LNCaP clone FGC (cell line): ENCODE measurements at regions not wholly inside any gene's neighbourhood (a gene's known extent, or its start where the extent isn't known, plus 50 kb on each side); places are given as distances from the start of the nearest gene placed in this dataset.

Experiments used
- DNase-seq: peaks from one replicate; pipeline ENCODE4 v3.0.0-alpha.2; 2011; ENCODE audit warnings: low read depth
- H3K4me3 ChIP-seq: 2 replicates; pipeline ENCODE4 v1.5.1; 2011; ENCODE audit warnings: mild to moderate bottlenecking, low read depth, low read length, control low read depth
- CTCF ChIP-seq: IDR thresholded peaks from 2 replicates; pipeline ENCODE4 v1.5.1; 2012; ENCODE audit warnings: mild to moderate bottlenecking; ENCODE audit not compliant: control insufficient read depth, insufficient read depth; ENCODE audit errors: extremely low read depth

DNA sequence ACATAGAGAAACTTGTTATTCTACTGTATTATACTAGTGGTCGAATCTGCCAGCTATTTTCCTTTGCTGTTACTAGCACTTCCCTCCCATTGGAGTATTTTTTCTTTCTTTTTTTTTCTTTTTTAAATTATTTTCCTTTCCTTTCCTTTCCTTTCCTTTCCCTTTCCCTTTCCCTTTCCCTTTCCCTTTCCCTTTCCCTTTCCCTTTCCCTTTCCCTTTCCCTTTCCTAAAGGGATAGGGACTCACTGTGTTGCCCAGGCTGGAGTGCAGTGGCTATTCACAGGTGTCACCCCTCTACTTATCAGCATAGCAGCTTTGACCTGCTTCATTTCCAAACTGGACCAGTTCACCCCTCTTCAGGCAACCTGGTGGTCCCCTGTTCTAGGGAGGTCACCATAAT lies 212.6 kb upstream of the SP4 start:
- TF ChIP-seq CTCF = no peak
- no peak overlapping the region for H3K4me3 ChIP-seq
- DNase-seq = no peak

DNA sequence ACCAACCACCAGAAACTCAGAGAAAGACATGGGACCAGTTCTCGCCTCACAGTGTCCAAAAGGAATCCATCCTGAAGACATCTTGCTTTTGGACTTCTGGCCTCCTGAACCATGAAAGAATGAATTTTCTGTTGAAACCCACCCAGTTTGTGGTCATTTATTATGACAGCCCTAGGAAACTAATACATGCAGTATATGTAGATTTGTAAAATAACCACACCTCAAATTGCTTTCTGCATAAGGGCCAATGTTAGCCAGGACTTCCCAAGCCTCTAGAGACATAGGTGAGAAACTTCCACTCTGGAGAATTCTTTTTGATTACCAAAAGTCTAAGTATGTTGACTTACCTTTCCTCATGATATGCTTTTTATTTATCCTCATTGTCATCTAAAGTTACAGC lies 210.5 kb upstream of the SP4 start:
- no peak for TF ChIP-seq CTCF
- DNase-seq = no peak
- no peak overlapping the region for H3K4me3 ChIP-seq

GRCh38 chr7:21218155-21218554 lies 209.7 kb upstream of the SP4 start:
- TF ChIP-seq CTCF = no peak
- no peak for DNase-seq
- no peak overlapping the region for H3K4me3 ChIP-seq

DNA sequence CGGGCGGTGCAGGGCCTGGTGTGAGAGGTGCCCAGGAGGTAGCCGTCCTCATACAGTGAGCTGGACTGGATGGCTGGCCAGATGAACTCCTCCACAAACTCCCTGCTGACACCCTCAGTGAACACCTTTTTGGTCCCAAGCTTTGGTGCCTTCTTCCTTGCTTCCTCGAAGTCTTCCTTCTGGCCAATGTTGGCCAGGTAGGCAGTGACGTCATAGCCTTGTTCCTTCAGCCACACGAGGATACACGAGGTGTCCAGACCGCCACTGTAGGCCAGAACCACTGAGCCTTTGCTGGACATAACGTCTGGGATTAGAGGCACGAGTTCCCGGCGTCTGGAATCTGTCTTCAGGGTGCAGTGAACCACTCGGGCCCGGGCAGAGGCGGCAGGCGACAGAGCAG lies 206.8 kb upstream of the SP4 start:
- no peak overlapping the region for H3K4me3 ChIP-seq
- no peak for TF ChIP-seq CTCF
- no peak for DNase-seq

GRCh38 chr7:21238400-21239116 lies 189.3 kb upstream of the SP4 start:
- H3K4me3 ChIP-seq = no peak overlapping the region
- DNase-seq = no peak
- TF ChIP-seq CTCF = no peak

DNA sequence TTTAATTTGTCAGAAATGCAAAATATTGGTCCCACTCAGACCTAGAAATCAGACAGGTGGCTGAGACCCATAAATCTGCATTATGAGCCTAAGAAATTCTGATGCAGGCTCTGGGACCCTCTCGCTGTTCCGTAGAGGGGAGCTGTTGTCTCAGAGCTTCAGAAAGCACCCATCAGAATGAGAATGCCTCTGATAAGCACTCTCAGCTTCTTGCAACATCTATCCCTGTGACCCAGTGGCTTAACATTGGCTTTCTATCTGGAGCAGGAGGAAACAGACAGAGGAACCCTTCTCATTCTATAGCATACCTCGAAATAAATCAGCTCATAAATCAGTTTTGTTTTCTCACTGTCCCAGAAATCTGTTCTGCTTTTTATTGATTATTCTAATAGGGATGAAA lies 184.6 kb upstream of the SP4 start:
- H3K4me3 ChIP-seq = no peak overlapping the region
- no peak for TF ChIP-seq CTCF
- no peak for DNase-seq

GRCh38 chr7:21251151-21251800 lies 176.6 kb upstream of the SP4 start:
- TF ChIP-seq CTCF = peak; percentile 36
- H3K4me3 ChIP-seq = no peak overlapping the region
- no peak for DNase-seq
